KMS-11 (cell line): ENCODE measurements at regions not wholly inside any gene's neighbourhood (a gene's known extent, or its start where the extent isn't known, plus 50 kb on each side); places are given as distances from the start of the nearest gene placed in this dataset.

Experiments
- H2AFZ ChIP-seq: fragments of 200-600 bp; sonication (generic); 2 replicates; pipeline ENCODE4 v1.6.1; 2016; ENCODE audit warnings: antibody characterized with exemption, mixed run types, low read depth
- H3K27ac ChIP-seq: fragments of 200-600 bp; sonication (generic); 2 replicates; pipeline ENCODE4 v1.6.1; 2016; ENCODE audit warnings: mild to moderate bottlenecking, mixed run types
- H3K27me3 ChIP-seq: fragments of 200-600 bp; sonication (generic); 2 replicates; pipeline ENCODE4 v1.6.1; 2017; ENCODE audit warnings: mild to moderate bottlenecking, low read depth, mixed run types, moderate library complexity; ENCODE audit not compliant: insufficient read depth
- H3K36me3 ChIP-seq: fragments of 200-600 bp; sonication (generic); 2 replicates; pipeline ENCODE4 v1.6.1; 2017; ENCODE audit warnings: mild to moderate bottlenecking, mixed run types; ENCODE audit not compliant: insufficient read depth
- H3K4me1 ChIP-seq: fragments of 200-600 bp; sonication (generic); 2 replicates; pipeline ENCODE4 v1.6.1; 2016; ENCODE audit warnings: mild to moderate bottlenecking, low read depth, mixed run types; ENCODE audit not compliant: poor library complexity, severe bottlenecking
- H3K4me2 ChIP-seq: fragments of 200-600 bp; sonication (generic); 2 replicates; pipeline ENCODE4 v1.7.0; 2016; ENCODE audit warnings: mild to moderate bottlenecking, mixed run types
- H3K4me3 ChIP-seq: fragments of 200-600 bp; sonication (generic); IDR thresholded peaks from 2 replicates; pipeline ENCODE4 v1.6.1; 2017; ENCODE audit warnings: low read depth, low read length, mixed read lengths; ENCODE audit not compliant: insufficient read depth
- H3K79me2 ChIP-seq: fragments of 200-600 bp; sonication (generic); 2 replicates; pipeline ENCODE4 v1.6.1; 2016; ENCODE audit warnings: low read depth, mixed run types; ENCODE audit not compliant: insufficient read depth
- H3K9ac ChIP-seq: fragments of 200-600 bp; sonication (generic); 2 replicates; pipeline ENCODE4 v1.6.1; 2016; ENCODE audit warnings: mild to moderate bottlenecking, mixed run types
- H4K20me1 ChIP-seq: fragments of 200-600 bp; sonication (generic); 2 replicates; pipeline ENCODE4 v1.6.1; 2016; ENCODE audit warnings: mild to moderate bottlenecking, mixed run types; ENCODE audit not compliant: insufficient read depth
- TF ChIP-seq, protein P1 (sequence below): fragments of 200-600 bp; sonication (generic); conservative IDR thresholded peaks from 2 replicates; pipeline ENCODE4 v1.6.1; 2017; ENCODE audit warnings: low read depth, mild to moderate bottlenecking, antibody characterized with exemption, low read length, moderate library complexity, mixed read lengths

DNA sequence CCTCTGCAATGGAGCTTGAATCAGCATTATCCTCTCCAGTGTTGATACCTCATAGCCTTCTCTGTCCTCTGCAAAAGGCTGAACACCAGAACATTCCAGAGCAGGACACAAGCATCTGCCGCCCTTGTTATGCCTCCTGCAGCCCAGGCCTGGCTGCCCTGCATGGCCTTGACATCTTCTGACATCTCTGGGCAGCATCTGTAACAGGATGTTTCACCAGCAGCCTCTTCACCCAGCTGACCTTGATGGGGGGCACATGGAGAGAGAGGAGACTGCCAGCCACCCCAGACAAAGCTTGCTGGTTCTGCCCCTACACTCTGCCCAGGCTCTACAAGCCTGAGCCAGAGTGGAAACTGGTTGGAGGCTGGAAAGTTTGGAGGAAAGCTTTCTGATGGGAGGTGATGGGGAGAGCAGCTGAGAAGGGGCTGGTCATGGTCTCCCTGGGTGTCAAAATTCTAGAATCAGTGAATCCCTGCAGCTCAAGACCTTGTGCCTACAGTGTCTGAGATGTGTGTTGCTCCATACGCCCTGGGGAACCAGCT lies 145.1 kb downstream of the MRPL14 start:
- H3K9ac ChIP-seq, result no peak overlapping the region
- H4K20me1 ChIP-seq, result no peaks in the 10 kb centered on the region
- H3K4me3 ChIP-seq, result no peak overlapping the region
- no peaks in the 10 kb centered on the region for H3K36me3 ChIP-seq
- H3K27ac ChIP-seq, result no peak overlapping the region
- peaks cover 9% of the 10 kb centered on the region for H3K4me1 ChIP-seq
- TF ChIP-seq, protein P1, sequence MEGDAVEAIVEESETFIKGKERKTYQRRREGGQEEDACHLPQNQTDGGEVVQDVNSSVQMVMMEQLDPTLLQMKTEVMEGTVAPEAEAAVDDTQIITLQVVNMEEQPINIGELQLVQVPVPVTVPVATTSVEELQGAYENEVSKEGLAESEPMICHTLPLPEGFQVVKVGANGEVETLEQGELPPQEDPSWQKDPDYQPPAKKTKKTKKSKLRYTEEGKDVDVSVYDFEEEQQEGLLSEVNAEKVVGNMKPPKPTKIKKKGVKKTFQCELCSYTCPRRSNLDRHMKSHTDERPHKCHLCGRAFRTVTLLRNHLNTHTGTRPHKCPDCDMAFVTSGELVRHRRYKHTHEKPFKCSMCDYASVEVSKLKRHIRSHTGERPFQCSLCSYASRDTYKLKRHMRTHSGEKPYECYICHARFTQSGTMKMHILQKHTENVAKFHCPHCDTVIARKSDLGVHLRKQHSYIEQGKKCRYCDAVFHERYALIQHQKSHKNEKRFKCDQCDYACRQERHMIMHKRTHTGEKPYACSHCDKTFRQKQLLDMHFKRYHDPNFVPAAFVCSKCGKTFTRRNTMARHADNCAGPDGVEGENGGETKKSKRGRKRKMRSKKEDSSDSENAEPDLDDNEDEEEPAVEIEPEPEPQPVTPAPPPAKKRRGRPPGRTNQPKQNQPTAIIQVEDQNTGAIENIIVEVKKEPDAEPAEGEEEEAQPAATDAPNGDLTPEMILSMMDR, result no peak
- H3K27me3 ChIP-seq, result no peaks in the 10 kb centered on the region
- no peak overlapping the region for H3K4me2 ChIP-seq
- H3K79me2 ChIP-seq, result no peaks in the 10 kb centered on the region
- H2AFZ ChIP-seq, result no peak overlapping the region

- H3K27ac ChIP-seq, result no peak overlapping the region
- no peak overlapping the region for H3K4me2 ChIP-seq
- TF ChIP-seq, protein P1, result no peak
- H3K36me3 ChIP-seq, result no peaks in the 10 kb centered on the region
- no peaks in the 10 kb centered on the region for H4K20me1 ChIP-seq
- no peak overlapping the region for H3K4me3 ChIP-seq
- H3K4me1 ChIP-seq, result peaks cover 13% of the 10 kb centered on the region
- H3K79me2 ChIP-seq, result no peaks in the 10 kb centered on the region
- no peaks in the 10 kb centered on the region for H3K27me3 ChIP-seq
- no peak overlapping the region for H3K9ac ChIP-seq
- no peak overlapping the region for H2AFZ ChIP-seq
These were observed 145.8 kb downstream of the MRPL14 start for GRCh38 chr6:43981363-43981990.

GRCh38 chr6:43980004-43980795 lies 147.1 kb downstream of the MRPL14 start:
- TF ChIP-seq, protein P1, result no peak
- Histone ChIP-seq H3K27me3 (no peaks in the 10 kb centered on the region), H2AFZ (no peak overlapping the region), H3K4me3 (no peak overlapping the region), H3K4me2 (no peak overlapping the region), H3K27ac (no peak overlapping the region), H3K36me3 (no peaks in the 10 kb centered on the region), H3K4me1 (peaks cover 13% of the 10 kb centered on the region), H4K20me1 (no peaks in the 10 kb centered on the region), H3K79me2 (no peaks in the 10 kb centered on the region), H3K9ac (no peak overlapping the region)

GRCh38 chr6:43979525-43979924 lies 147.7 kb downstream of the MRPL14 start:
- Histone ChIP-seq H3K36me3 (no peaks in the 10 kb centered on the region), H3K27me3 (no peaks in the 10 kb centered on the region), H3K9ac (no peak overlapping the region), H3K4me3 (no peak overlapping the region), H3K27ac (no peak overlapping the region), H4K20me1 (no peaks in the 10 kb centered on the region), H2AFZ (no peak overlapping the region), H3K4me2 (no peak overlapping the region), H3K79me2 (no peaks in the 10 kb centered on the region), H3K4me1 (peaks cover 13% of the 10 kb centered on the region)
- TF ChIP-seq, protein P1, result no peak
